ENCODE measurements at regions not wholly inside any gene's neighbourhood (a gene's known extent, or its start where the extent isn't known, plus 50 kb on each side); places are given as distances from the start of the nearest gene placed in this dataset.

DNA sequence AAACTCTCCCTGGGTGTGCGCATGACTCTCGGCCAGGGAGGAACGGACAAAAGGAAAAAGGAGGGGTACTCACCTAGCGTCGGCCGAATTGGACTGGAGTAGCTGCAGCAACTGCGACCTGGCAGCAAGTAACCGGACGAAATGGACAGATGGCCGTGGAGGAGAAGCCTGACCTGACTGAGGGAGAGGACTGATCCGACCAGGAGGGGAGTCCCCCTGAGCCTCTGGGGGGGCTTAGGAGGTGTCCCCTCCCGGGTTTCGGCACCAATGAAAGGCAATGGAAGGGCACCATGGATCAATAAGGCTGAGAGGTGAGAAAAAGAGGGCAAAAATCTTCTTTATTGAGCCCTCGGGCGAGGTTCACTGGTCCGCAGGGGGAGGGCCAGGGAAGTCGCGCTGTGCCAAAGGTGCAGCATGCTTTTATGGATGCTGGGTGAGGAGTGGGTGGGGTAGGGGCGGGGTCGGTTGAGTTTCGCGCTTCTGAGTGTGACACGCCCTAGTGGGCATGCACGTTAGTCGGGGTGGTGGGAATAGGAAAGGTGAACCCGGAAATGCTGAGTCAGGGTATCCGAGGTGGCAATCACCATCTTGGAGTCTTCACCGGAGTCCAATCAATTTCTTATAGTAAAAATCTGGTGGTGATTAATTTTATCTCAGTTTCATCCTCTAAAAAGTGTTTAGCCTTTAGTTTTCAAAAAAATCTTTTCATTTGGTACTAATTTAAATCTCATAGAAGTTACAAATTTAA is 638.5 kb upstream of the DPP6 start:
- TF ChIP-seq, protein P1, sequence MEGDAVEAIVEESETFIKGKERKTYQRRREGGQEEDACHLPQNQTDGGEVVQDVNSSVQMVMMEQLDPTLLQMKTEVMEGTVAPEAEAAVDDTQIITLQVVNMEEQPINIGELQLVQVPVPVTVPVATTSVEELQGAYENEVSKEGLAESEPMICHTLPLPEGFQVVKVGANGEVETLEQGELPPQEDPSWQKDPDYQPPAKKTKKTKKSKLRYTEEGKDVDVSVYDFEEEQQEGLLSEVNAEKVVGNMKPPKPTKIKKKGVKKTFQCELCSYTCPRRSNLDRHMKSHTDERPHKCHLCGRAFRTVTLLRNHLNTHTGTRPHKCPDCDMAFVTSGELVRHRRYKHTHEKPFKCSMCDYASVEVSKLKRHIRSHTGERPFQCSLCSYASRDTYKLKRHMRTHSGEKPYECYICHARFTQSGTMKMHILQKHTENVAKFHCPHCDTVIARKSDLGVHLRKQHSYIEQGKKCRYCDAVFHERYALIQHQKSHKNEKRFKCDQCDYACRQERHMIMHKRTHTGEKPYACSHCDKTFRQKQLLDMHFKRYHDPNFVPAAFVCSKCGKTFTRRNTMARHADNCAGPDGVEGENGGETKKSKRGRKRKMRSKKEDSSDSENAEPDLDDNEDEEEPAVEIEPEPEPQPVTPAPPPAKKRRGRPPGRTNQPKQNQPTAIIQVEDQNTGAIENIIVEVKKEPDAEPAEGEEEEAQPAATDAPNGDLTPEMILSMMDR (IDR thresholded peaks at IDR 0.05; ENCODE audit: insufficient read depth, low read depth, low read length): no peak
- no peak for TF ChIP-seq EZH2 (IDR thresholded peaks at IDR 0.05; ENCODE audit: insufficient read depth, low read length)
